ENCODE measurements at regions not wholly inside any gene's neighbourhood (a gene's known extent, or its start where the extent isn't known, plus 50 kb on each side); places are given as distances from the start of the nearest gene placed in this dataset.
"Not testable (repeated sequence)": the region's sequence is repeated elsewhere in the genome, so short reads cannot be mapped to it uniquely, and the experiment has no call there.

DNA sequence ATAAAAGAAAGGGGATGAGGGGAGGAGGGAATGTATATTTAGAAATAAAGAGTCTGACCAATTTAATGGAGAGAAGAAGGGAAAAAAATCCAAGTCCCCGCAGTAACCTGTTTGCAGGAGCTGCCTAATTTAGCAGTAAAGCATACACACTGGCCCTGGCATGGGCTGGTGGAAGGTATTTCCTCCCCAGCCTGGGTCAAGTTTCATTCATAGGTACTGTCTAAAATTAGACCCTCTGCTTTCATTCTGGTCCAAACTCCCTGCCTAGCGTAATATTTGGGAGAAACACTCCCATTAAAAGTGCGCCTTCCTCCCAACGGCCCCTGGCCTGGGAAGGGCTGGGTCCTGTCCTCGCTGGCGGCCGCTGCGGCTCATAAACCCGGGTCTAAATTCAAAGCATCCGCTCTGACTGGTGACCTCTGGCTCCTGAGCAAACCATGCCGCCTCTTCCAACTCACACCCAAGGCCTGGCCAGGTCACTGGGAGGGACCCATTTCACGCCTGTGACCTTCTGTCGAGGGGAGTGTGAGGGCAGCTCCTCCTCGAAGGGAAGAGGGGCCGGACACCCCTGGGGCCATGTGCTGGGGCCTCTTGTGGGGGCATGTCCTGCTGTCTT is 123.2 kb downstream of the FGF18 start:
- DNase-seq: no peak

DNA sequence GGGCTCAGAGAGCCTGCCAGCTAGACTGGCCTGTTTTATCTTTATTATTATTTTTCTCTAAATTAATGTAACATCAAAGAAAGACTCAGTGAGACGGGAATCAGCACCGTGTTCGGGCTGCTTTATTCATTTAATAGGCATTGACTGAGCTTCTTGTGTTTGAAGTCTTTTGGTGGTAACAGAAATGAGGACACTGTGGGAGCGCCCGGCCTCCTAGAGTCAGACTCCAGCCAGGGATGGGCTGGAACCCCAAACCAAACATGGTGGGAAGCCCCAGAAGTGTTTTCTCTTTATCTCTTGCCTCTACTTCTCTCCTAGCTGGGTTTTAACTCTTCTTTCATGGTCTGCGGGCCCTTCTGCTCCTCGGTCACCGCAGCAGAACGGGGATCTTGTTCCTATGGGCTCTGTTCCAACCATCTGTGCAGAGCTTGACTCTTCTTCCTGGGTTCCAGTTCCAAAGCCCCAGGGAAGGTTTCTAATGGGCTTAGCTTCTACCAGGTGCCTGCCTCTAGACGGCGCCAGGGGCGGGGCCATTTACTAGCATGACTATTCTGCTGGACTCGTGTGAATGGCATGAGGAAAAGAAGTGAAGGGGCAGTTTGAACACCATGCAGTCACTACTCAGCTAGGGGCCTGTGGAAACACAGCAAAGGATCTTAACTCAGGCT is 123.8 kb downstream of the FGF18 start:
- no peak for DNase-seq

DNA sequence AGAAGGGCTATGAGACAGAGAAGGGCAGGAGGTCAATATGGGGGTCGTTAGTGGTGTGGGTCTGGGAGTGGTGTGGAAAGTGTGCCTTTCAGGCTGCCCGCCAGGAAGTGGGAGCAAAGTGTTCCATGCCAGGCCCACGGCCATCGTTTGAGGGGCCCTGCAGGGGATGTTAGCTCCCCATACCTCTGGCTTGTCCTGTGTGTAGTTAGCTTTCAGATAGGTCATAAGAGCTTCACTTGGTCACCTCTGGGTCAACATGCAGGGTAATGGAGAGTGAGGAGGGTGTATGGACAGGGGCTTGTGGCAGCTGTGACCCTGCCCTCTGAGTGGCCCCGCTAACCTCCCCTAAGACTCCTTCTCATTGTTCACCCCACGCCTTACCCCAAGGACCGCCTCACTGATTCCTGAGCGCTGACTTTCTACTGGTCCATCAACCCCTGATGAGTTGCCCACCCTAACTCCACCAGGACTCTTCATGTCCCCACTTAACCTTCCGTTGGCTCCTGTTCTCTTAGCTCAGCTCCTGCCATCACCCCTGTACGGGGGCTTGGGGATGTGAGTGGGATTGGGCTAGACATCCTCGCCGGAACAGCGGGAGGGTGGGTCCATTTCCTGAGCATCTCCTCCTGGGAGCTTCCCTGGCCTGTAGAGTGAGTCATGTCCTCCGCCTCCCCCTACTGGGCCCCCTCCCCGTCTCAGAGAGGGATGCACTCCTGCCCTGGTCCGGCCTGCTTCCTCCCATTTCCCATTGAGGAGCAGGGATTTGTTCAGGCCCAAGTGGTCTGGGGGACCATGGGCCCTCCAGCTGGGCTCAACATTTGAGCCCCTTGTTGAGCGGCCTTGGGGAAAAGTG is 125.7 kb downstream of the FGF18 start:
- DNase-seq: no peak

DNA sequence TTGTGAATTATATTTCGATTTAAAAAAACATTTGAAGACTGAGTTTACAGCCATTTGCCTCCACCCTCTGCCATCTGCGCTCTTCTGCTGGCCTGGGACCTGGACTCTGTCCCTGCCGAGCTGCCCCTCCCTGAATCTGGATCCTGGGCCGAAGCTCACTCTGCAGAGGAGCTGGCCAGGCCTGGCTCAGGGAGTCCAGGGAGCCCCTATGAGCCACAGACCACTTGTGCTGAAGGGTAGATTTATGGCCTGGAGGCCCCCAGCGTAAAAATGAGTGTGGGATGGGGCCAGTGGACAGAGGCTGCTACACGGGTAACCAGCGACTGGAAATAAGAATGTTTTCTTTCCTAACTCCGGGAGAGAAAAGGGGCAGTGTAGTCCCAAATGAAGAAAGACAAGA is 129.8 kb downstream of the FGF18 start:
- DNase-seq: no peak

DNA sequence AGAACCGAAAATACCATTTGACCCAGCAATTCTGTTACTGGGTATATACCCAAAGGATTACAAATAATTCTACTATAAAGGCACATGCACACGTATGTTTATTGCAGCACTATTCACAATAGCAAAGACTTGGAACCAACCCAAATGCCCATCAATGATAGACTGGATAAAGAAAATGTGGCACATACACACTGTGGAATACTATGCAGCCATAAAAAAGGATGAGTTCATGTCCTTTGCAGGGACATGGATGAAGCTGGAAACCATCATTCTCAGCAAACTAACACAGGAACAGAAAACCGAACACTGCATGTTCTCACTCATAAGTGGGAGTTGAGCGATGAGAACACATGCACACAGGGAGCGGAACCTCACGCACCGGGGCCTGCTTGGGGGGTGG is 134.4 kb downstream of the FGF18 start:
- DNase-seq: not testable (repeated sequence)

DNA sequence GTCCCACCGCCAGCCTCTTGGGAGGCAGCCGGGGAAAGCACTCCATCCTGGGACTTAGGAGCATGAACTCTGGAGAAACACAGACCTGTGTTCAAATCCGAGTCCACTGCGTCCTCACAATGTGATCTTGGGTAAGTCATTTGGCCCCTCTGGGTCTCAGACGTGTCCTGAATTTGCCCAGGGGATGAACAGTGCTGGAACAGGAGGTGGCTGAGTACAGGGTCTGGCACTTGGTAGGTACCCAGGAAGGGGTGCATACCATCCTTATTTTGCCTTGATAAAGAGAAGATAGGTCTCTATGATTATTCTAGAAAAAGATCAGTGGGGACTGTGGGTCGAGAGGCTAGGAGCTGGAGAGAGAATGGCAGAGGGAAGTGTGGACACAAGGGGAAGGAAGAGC is 135.7 kb downstream of the FGF18 start:
- DNase-seq: no peak

DNA sequence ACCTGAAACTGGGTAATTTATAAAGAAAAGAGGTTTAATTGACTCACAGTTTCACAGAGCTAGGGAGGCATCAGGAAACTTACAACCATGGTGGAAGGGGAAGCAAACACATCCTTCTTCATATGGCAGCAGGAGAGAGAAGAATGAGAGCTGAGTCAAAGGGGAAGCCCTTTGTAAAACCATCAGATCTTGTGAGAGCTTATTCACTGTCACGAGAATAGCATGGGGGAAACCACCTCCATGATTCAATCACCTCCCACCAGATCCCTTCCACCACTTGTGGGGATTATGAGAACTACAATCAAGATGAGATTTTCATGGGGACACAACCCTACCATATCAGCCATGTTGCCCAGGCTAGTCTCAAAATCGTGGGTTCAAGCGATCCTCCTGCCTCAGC is 143.4 kb downstream of the FGF18 start:
- DNase-seq: peak; percentile 71 to 77

DNA sequence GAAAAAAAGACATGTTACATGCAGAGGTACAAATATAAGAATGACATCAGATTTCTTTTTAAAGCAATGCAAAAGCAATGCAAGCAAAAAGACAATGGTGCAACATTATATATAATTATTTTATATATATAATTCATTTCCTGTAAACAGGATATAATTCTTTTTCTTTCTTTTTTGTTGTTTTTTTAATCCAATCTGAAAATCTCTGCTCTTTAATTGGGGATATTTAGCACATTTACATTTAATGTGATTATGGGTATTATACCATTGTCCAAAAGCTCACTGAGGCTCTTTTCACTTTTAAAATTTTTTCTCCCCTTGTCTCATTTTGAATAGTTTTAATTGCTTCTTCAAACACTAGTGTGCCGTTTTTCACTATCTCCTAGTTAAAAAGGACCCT is 148.9 kb downstream of the FGF18 start:
- no peak for DNase-seq

DNA sequence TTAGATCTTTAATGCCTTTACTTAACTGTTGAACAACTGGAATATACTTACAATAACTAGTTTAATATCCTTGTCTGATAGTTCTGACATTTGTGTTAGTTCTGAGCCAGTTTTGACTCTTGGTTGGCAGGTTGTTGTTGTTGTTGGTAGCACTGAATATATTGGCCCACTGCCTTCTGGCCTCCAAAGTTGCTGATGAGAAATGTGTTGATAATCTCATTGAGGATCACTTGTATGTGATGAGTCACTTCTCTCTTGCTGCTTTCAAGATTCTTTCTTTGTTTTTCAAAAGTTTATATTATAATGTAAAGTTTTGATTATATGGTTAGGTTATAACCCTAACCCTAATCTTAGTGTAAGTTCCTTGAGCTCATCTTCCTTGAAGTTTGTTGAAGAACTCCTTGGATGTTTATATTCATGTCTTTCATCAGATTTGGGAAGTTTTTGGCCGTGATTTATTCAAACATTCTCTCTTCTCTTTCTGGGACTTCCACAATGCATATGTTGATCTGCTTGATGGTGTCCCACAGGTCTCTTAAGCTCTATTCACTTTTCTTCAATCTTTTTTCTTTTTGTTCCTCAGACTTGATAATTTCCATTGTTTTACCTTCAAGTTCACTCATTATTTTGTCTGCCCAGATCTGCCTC is 149.7 kb downstream of the FGF18 start:
- DNase-seq: no peak

DNA sequence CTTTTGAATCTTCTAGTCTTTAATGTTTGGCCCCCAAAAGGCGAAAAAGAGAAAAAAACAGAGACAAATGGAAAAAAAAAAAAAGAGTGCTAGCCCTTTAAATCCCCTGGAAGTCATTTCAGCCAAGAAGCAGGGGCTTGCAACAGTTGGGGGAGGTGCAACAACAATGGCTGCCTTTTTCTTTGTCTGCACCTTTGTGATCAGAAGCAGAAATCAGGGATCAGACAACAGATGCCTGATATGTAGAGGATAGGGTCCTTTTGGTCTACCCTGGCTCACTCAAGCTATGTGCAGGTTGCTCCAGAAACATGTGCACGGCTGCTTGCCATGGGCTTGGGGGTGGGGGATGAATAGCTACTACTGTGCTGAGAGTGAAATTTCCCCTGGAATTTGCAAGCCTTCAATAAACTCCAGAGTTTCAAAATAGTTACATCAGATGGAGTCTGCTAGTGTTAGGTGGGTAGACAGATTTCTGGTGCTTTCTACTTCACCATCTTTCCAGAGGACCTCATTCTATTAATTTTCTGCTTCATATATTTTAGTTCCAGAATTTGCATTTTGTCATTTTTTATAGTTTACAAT is 150.9 kb downstream of the FGF18 start:
- no peak for DNase-seq

DNA sequence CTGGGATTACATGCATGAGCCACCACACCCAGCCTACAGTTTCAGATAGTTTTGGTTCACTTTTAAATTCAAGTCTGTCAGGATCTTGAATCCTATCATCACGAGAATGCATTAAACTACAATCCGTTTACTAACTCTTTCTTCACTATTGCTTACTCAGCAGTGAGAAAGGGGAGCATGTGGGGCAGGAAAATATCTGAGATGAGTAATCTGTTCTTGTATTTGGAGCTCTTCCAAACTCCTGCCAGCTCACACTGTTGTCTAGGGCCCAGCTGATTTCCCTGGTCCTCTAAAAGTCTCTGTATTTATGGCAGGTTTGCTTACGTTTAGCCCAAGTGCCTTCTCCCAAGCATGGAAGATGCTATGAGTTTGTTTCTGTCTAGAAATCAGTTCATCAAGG is 152.2 kb downstream of the FGF18 start:
- DNase-seq: no peak

DNA sequence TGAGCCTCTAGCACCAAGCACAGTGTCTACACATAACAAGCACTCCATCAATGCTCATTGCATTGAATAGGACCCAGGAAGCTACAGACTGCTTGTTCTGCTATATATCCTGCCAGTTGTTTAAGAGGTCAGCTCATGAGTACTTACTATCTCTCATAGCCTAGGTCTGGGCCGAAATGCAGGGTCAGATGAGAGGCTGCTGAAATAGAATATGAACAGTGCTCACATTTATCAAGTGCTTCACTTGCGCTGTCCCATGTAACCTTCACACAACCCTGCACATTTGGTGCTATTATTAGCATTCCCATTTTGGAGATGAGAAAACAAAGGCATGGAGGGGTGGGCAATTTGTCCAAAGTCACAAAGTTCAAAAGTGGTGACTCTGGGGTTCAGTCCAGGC is 153.6 kb downstream of the FGF18 start:
- DNase-seq: no peak

DNA sequence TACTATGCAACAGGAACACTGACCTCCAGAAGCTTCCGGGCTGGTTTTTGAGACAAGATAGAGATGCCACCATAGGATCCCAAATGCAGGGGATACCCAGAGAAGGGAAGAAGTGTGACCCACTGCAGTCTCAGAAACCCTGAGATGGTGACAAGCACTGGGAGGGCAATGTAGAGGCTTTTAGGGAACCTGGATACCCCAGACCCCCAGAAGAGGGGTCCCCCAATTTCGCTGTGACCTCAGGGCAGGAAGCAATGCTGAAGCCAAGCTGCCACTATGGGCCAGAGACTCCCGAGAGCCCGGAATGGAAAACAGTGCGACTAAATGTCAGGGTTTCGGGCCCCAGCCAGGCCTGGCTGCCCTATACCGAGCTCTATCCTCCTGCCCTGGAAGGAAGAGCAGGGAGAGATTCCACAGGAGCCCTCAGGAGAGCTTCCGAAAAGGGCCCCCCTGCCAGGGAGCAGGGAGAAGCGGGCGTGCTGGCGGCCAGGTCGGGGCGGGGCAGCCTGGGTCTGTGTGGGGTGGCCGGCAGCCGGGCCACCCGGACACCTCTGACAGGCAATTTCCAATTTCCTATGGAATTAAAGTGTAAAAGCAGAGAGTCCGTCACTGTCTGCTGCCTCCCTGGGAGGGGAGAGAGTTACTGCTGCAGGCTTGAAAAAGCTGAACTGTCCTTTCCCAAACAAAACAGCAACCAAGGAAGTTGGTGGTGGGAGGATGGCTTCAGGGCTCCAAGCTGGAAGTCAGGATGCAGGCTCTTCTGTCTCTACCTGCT is 154.2 kb downstream of the FGF18 start:
- DNase-seq: no peak

DNA sequence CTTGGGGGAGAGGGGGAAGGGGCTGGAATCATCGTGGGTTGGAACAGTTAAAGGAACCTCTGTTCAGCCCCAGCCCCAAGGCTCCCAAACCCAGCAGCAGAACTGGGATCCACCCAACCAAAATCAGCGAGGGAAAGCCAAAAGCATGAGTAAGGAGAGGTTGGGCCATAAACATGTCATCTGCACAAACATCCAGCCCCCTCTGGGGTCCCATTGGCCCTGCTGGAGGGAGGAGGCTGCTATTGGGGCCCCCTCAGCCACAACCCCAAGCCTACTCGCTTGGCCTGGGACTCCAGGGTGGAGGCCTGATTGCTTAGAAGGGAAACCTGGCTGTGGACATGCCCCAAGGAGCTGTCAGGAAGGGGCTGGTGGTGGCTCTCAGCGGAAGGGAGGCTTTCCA is 154.9 kb downstream of the FGF18 start:
- no peak for DNase-seq

DNA sequence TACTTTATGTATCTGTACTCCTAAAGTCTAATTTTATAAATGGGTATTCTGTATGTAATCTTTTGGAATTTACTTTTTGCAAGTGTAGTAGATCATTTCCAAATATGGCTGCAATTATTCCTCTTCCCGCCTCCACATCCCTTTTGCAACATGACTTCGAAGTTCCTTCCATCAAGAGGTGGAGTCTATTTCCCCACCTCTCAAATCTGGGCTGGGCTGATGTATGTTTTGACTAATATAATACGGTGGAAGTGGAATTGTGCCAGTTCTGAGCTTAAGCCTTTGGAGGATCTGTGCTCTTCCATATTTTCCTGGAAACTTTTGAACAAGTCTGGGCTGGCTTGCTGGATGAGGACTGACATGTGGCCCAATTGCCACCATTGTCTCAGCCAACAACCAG is 155.9 kb downstream of the FGF18 start:
- peak; percentile 45 to 58 for DNase-seq

DNA sequence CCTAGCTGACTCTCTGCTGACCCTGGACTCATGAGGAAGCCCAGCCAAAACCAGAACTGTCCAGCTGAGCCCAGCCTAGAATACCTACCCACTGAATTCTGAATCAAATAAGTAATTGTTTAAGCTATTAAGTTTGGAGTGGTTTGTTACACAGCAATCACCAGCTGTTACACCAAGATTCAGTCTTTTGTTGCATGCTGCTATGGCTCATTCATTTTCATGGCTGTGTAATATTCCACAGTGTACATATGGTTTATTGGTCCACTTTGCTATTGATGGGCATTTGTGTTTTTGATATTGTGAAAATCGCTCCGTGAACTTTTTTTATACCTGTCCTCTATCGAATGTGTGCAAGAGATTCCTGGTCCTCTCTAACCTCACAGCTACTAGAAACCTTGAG is 156.4 kb downstream of the FGF18 start:
- no peak for DNase-seq

DNA sequence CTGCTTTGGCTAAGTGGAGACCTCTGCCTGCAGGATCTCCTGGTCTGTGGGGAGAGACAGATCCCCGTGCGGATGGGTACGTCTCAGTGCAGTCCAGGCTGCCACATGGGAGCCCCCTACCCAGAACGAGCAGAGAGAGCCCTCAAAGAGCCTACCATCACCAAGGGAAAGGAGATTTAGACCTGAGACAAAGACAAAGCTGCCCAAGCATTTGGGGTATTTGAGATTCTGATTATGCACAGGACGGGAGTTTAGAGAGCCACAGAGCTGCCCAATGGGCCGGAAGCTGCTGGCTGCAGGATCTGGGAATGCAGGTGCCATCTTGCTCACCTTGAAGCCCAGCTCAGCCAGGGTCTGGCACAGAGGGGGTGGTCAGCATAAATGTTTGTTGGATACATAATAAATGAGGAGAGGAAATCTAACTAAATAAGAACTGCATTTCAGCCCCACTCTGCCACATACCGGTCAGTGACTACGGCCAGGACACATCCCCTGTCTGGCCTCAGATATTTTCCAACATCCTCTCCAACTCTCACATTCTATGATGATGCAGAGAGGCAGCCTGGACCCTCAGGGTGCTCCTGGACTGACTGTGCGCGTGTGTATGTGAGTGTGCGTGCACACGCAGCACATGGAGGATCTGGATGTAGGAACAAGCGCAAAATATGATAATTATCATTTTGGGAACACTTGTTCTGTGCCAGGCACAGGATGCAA is 157.8 kb downstream of the FGF18 start:
- DNase-seq: no peak

DNA sequence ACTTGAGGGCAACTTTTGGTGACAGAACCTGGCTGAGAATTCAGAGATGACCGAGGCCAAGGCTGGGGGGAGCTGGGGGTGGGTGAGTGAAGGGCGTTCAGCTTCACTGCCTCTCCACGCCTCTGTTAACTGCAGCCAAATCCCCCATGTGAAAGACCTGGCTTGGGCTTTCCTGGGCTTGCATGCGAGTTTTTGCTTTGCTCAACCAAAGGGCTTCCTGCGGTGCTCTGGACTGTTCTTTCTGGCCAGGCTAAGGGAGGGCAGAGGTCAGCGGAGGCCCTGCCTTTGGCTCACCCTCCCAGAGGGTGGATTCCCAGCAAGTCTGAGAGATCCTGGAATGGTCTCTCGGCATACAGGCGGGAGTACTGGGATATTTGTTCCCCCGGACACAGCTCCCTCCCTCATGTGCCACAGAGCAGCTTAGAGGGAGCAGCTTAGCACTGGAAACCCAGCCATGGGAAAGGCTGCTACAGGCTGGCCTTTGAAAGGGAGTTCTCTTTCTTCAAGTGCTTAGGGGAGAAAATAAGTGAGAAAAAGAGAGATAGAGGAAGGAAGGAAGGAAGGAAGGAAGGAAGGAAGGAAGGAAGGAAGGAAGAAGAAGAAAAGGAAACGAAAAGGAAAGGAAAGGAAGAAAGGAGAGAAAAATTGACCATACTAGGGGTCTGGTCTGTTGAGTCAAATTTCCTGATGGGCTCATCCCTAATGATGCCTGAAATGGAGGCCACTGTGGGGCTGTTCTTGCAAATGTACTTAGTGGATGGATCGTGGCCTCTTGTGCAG is 158.8 kb downstream of the FGF18 start:
- no peak for DNase-seq

DNA sequence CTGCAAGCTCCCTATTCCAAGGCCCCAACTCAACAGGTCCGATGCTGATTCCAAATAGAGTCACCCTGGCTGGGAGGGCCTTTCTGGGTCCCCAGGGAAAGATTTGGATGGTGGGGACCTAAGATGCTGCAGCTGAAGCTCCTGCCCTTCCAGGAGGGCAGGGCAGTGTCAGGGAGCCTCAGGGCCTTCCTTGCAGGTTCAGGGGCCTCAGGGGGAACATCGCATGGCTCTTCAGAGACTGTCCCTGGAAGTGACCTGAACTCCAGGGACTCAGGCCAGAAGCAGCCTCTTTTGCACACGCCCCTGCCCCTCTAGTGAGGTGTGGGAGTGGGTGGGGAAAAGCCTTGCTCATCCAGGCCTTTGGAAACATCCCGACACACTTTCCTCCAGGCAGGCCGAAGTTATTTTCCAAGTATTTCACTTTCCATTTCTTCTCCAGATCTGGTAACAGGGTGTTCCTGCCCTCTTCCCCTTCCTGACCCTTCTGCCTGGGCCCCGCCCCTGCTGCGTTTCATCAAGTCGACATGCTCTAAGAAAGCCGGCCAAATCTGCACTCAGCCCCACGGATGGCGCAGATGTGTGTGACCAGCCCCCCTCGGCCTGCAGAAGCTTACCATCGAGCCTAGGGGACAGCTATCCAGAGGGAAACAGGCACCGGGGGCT is 159.5 kb downstream of the FGF18 start:
- DNase-seq: no peak

DNA sequence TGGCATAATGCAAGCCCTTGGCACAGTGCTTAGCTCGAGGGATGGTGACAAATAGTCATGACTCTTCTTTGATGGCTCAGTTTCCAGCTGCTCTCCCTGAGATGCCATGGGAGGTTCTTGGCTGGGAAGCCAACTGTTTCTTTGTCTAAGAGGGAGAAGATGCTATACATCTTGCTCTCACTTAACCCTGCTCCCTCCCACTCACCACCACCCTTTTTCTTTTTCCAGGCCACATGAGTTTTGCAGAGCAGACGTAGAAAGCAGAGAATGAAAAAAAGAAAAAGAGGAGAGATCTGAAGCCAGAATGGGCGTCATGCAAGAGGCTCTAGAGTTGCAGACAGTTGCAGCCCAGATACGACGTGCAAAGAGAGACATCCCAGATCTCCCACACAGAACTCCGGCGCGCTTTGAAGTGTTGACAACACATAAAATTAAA is 160.5 kb downstream of the FGF18 start:
- DNase-seq: no peak

All from inflammatory macrophage (primary cell).